ENCODE measurements at regions not wholly inside any gene's neighbourhood (a gene's known extent, or its start where the extent isn't known, plus 50 kb on each side); places are given as distances from the start of the nearest gene placed in this dataset.

- TF ChIP-seq CEBPB (IDR thresholded peaks at IDR 0.05) (no peak), FOXM1 (IDR thresholded peaks at IDR 0.05; ENCODE audit: borderline replicate concordance, low read depth) (no peak), EP300 (IDR thresholded peaks at IDR 0.05; ENCODE audit: borderline replicate concordance) (no peak), TEAD4 (IDR thresholded peaks at IDR 0.05) (no peak), REST (IDR thresholded peaks at IDR 0.05; ENCODE audit: low read depth) (no peak), CREB1 (IDR thresholded peaks at IDR 0.05; ENCODE audit: low read depth) (no peak)
- TF ChIP-seq, protein P1, sequence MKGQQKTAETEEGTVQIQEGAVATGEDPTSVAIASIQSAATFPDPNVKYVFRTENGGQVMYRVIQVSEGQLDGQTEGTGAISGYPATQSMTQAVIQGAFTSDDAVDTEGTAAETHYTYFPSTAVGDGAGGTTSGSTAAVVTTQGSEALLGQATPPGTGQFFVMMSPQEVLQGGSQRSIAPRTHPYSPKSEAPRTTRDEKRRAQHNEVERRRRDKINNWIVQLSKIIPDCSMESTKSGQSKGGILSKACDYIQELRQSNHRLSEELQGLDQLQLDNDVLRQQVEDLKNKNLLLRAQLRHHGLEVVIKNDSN (IDR thresholded peaks at IDR 0.05) = no peak
Measured at GRCh38 chr12:75754698-75755097, 243.3 kb upstream of the KRR1 start.

Data from Ishikawa (cell line).